Smooth muscle cell (in vitro differentiated cells): ENCODE measurements at regions not wholly inside any gene's neighbourhood (a gene's known extent, or its start where the extent isn't known, plus 50 kb on each side); places are given as distances from the start of the nearest gene placed in this dataset.

Source experiments
- DNase-seq: peaks from one replicate; lab custom pipeline; 2025; ENCODE audit not compliant: unreplicated experiment; lab: John Stamatoyannopoulos, UW
- H2AFZ ChIP-seq: fragments of 200-600 bp; sonication (generic); 2 replicates; pipeline ENCODE4 v1.6.0; 2016; ENCODE audit warnings: antibody characterized with exemption, low read depth, mild to moderate bottlenecking
- H3F3A ChIP-seq: fragments of 200-600 bp; sonication (generic); 2 replicates; pipeline ENCODE4 v1.6.0; 2017; ENCODE audit warnings: antibody characterized with exemption, low read depth
- H3K27ac ChIP-seq: fragments of 200-600 bp; sonication (generic); 2 replicates; pipeline ENCODE4 v1.5.1; 2016; ENCODE audit warnings: low read depth, mild to moderate bottlenecking
- H3K27me3 ChIP-seq: fragments of 200-600 bp; sonication (generic); 2 replicates; pipeline ENCODE4 v1.6.1; 2016; ENCODE audit warnings: low read depth, mild to moderate bottlenecking
- H3K36me3 ChIP-seq: fragments of 200-600 bp; sonication (generic); 2 replicates; pipeline ENCODE4 v1.5.1; 2016; ENCODE audit warnings: low read depth
- H3K4me1 ChIP-seq: fragments of 200-600 bp; sonication (generic); 2 replicates; pipeline ENCODE4 v1.5.1; 2016; ENCODE audit warnings: low read depth
- H3K4me2 ChIP-seq: fragments of 200-600 bp; sonication (generic); 2 replicates; pipeline ENCODE4 v1.6.0; 2016; ENCODE audit warnings: mild to moderate bottlenecking
- H3K4me3 ChIP-seq: fragments of 200-600 bp; sonication (generic); 2 replicates; pipeline ENCODE4 v1.5.1; 2016; ENCODE audit warnings: mild to moderate bottlenecking
- H3K79me2 ChIP-seq: fragments of 200-600 bp; sonication (generic); 2 replicates; pipeline ENCODE4 v1.6.0; 2016; ENCODE audit warnings: low read depth, mild to moderate bottlenecking
- H3K9ac ChIP-seq: fragments of 200-600 bp; sonication (generic); 2 replicates; pipeline ENCODE4 v1.6.0; 2016; ENCODE audit warnings: low read depth
- H3K9me3 ChIP-seq: fragments of 200-600 bp; sonication (generic); replicated peaks from 2 replicates; pipeline ENCODE4 v1.5.1; 2016; ENCODE audit warnings: low read depth
- H4K20me1 ChIP-seq: fragments of 200-600 bp; sonication (generic); 2 replicates; pipeline ENCODE4 v1.6.0; 2016; ENCODE audit warnings: low read depth
- CTCF ChIP-seq: fragments of 200-600 bp; sonication (generic); IDR thresholded peaks from 2 replicates; pipeline ENCODE4 v1.5.1; 2017; ENCODE audit warnings: borderline replicate concordance, mild to moderate bottlenecking, antibody characterized with exemption; ENCODE audit not compliant: insufficient read depth, poor library complexity, severe bottlenecking
- WGBS: methylation state at CpG from one replicate; pipeline ENCODE4 v1.1.7; 2016; ENCODE audit warnings: low lambda C conversion rate; 5-methylcytosine and 5-hydroxymethylcytosine counted together

- H3K9ac ChIP-seq: no peak overlapping the region
- H3F3A ChIP-seq: no peaks in the 10 kb centered on the region
- H3K36me3 ChIP-seq: no peaks in the 10 kb centered on the region
- H3K27me3 ChIP-seq: no peaks in the 10 kb centered on the region
- 95% methylated on average over 2 of the region's 2 CpGs for WGBS
- no peak overlapping the region for H2AFZ ChIP-seq
- no peak for TF ChIP-seq CTCF
- H3K4me3 ChIP-seq: no peak overlapping the region
- DNase-seq: no peak
- no peaks in the 10 kb centered on the region for H3K79me2 ChIP-seq
- no peak overlapping the region for H3K27ac ChIP-seq
- H3K9me3 ChIP-seq: no peaks in the 10 kb centered on the region
- no peaks in the 10 kb centered on the region for H4K20me1 ChIP-seq
- H3K4me2 ChIP-seq: no peak overlapping the region
- H3K4me1 ChIP-seq: peaks cover 10% of the 10 kb centered on the region
Observed at GRCh38 chr12:93976024-93976423, 172.4 kb upstream of the PLXNC1 start.

DNA sequence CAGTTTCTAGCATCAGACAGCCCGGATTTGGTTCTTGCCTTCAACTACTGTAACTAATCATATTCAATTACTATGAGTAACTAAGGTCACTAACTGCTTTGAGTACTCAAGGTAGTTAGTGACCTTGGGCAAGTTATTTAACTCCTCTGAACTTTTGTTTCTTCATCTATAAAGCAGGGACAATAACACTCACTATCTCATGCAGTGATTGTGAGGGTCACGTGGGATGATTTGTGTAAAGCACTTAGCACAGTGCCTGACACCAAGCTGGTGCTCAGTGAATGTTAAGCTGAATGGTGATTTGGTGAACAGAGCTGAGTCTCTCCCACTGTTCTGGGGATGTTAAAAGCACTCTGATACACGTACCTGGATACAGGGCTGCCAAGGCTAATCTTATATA is 171.3 kb upstream of the PLXNC1 start:
- Histone ChIP-seq H4K20me1 (no peaks in the 10 kb centered on the region), H3K36me3 (no peaks in the 10 kb centered on the region), H3K9ac (no peak overlapping the region), H2AFZ (no peak overlapping the region), H3F3A (no peaks in the 10 kb centered on the region), H3K27me3 (no peaks in the 10 kb centered on the region), H3K4me1 (peaks cover 10% of the 10 kb centered on the region), H3K4me3 (no peak overlapping the region), H3K9me3 (no peaks in the 10 kb centered on the region), H3K27ac (no peak overlapping the region), H3K4me2 (no peak overlapping the region), H3K79me2 (no peaks in the 10 kb centered on the region)
- TF ChIP-seq CTCF: no peak
- DNase-seq: no peak
- 61% methylated on average over 3 of the region's 3 CpGs for WGBS

- no peaks in the 10 kb centered on the region for H3K9me3 ChIP-seq
- no peak overlapping the region for H3K27ac ChIP-seq
- DNase-seq: no peak
- no peaks in the 10 kb centered on the region for H3K27me3 ChIP-seq
- TF ChIP-seq CTCF: no peak
- no peak overlapping the region for H2AFZ ChIP-seq
- H3K79me2 ChIP-seq: no peaks in the 10 kb centered on the region
- H4K20me1 ChIP-seq: no peaks in the 10 kb centered on the region
- WGBS: 65% methylated on average over 1 of the region's 1 CpG
- H3F3A ChIP-seq: no peaks in the 10 kb centered on the region
- no peak overlapping the region for H3K9ac ChIP-seq
- no peak overlapping the region for H3K4me2 ChIP-seq
- H3K36me3 ChIP-seq: no peaks in the 10 kb centered on the region
- peaks cover 8% of the 10 kb centered on the region for H3K4me1 ChIP-seq
- H3K4me3 ChIP-seq: no peak overlapping the region
Observed at GRCh38 chr12:93978553-93978952, 169.8 kb upstream of the PLXNC1 start.

- Histone ChIP-seq H2AFZ (no peak overlapping the region), H3K9ac (no peak overlapping the region), H3F3A (no peaks in the 10 kb centered on the region), H3K27ac (no peak overlapping the region), H3K36me3 (no peaks in the 10 kb centered on the region), H3K27me3 (no peaks in the 10 kb centered on the region), H4K20me1 (no peaks in the 10 kb centered on the region), H3K4me3 (no peak overlapping the region), H3K4me1 (peaks cover 8% of the 10 kb centered on the region), H3K79me2 (no peaks in the 10 kb centered on the region), H3K4me2 (no peak overlapping the region), H3K9me3 (no peaks in the 10 kb centered on the region)
- DNase-seq: no peak
- peak; percentile 23 for TF ChIP-seq CTCF
- 86% methylated on average over 2 of the region's 2 CpGs for WGBS
Observed at GRCh38 chr12:93979189-93979588, 169.2 kb upstream of the PLXNC1 start.
